IPS DF 6.9 (cell line): ENCODE measurements at regions not wholly inside any gene's neighbourhood (a gene's known extent, or its start where the extent isn't known, plus 50 kb on each side); places are given as distances from the start of the nearest gene placed in this dataset.

ENCODE experiments used
- DNase-seq: peaks from one replicate; pipeline ENCODE4 v3.0.0-alpha.2; 2013; ENCODE audit warnings: low read depth, low spot score
- H3K27ac ChIP-seq: one replicate; pipeline ENCODE4 v1.5.1; 2013; ENCODE audit warnings: low read length, control low read depth
- H3K27me3 ChIP-seq: 2 replicates; pipeline ENCODE4 v1.6.1; 2013; ENCODE audit warnings: mild to moderate bottlenecking, low read length; ENCODE audit not compliant: control insufficient read depth, insufficient read depth
- H3K36me3 ChIP-seq: 2 replicates; pipeline ENCODE4 v1.6.1; 2013; ENCODE audit warnings: low read length; ENCODE audit not compliant: control insufficient read depth, insufficient read depth
- H3K4me1 ChIP-seq: 2 replicates; pipeline ENCODE4 v1.6.1; 2013; ENCODE audit warnings: low read length; ENCODE audit not compliant: control insufficient read depth, insufficient read depth
- H3K4me3 ChIP-seq: 2 replicates; pipeline ENCODE4 v1.5.1; 2013; ENCODE audit warnings: mild to moderate bottlenecking, low read length
- H3K9me3 ChIP-seq: 2 replicates; pipeline ENCODE4 v1.6.1; 2013; ENCODE audit warnings: low read length, inconsistent platforms; ENCODE audit not compliant: control insufficient read depth, insufficient read depth
- WGBS: extraction: QIAGEN DNeasy Blood & Tissue Kit; methylation state at CpG from one replicate; pipeline ENCODE4 v1.1.7; 2013; ENCODE audit warnings: mixed read lengths, missing lambda C conversion rate; ENCODE audit not compliant: insufficient read length, insufficient coverage; 5-methylcytosine and 5-hydroxymethylcytosine counted together

DNA sequence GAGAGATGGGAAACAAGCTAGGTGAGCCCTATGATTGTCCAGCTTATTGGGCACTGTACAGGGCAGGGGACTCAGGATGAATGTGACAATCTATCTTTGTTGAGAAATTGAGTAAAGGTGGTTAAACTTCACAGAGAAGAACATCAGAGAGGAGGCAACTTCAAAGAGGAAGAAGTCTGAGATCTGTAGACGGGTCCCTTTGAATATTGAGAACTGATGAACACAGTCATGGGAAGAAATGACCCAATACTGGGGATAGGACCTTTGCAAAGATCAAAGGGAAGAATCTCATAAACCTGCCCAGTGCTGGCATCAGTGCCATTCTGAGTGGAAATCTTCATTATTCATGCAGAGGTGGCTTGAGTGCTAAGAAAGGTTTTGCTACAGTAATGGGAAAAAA is 569.7 kb upstream of the KCNMB2 start:
- no peaks in the 10 kb centered on the region for H3K36me3 ChIP-seq
- no peak for DNase-seq
- no CpG with 5 or more reads among the region's 1 CpG for WGBS
- H3K9me3 ChIP-seq: no peaks in the 10 kb centered on the region
- H3K27me3 ChIP-seq: no peaks in the 10 kb centered on the region
- no peak overlapping the region for H3K4me3 ChIP-seq
- no peaks in the 10 kb centered on the region for H3K4me1 ChIP-seq
- no peak overlapping the region for H3K27ac ChIP-seq

DNA sequence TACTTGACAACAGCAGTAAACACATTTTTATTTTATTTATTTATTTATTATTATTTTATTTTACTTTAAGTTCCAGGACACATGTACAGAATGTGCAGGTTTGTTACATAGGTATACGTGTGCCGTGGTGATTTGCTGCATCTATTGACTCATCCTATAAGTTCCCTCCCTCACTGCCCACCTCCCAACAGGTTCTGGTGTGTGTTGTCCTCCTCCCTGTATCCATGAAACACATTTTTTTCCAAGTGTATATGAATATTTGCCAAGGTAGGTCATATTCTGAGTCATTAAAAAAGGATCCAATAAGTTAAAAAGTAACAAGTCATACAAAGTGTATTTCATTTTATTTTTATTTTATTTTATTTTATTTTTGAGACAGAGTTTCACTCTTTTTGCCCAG is 567.3 kb upstream of the KCNMB2 start:
- Histone ChIP-seq H3K27ac (no peak overlapping the region), H3K27me3 (no peaks in the 10 kb centered on the region), H3K4me1 (no peaks in the 10 kb centered on the region), H3K9me3 (no peaks in the 10 kb centered on the region), H3K4me3 (no peak overlapping the region), H3K36me3 (no peaks in the 10 kb centered on the region)
- DNase-seq: no peak
- no CpG with 5 or more reads among the region's 2 CpGs for WGBS

DNA sequence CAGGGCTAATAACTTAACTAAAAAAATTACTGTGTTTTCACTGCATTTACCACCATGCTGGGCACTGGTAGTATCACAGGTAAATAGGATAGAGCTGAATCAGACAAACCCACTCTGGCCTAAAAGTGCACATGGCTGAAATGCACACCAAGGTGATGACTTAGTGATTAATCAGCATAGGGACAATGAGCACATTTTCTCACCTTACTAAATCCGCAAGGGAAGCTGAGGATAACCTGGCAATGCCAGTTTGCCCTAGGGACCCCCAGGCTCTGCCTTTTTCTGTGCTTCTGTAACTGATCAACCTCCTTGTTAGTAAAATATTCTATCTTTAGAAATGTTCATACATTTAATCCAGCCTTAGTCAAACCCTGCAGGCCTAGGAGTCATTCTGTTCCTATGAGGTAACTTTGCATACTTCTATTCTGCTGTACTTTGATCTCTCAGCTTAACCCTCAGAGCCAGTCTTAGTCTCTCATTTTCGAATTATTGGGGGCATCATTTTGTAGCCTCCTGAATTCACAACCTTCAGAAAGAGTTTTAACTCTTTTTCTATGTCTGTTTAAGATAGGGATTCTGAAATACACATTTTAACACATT is 562.9 kb upstream of the KCNMB2 start:
- DNase-seq: no peak
- H3K4me1 ChIP-seq: no peaks in the 10 kb centered on the region

DNA sequence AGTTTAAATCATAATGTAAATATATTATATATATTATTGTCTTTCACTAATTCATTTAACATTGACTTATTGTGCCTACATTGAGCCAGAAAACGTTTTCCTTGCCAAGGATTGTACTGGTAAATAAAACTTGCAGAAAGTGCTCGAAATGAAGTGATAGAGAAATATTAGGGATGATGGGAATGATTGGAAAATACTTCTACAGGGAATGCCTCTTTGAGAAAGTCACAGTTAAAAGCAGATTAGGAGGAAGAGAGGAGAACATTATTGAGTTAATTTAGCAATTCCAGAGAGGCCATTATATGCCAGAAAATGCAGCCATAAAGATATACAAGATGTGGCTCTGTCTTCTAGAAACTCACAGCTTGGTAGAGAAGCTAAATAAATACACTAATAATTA is 560.0 kb upstream of the KCNMB2 start:
- H3K27ac ChIP-seq: no peak overlapping the region
- no peaks in the 10 kb centered on the region for H3K36me3 ChIP-seq
- H3K9me3 ChIP-seq: no peaks in the 10 kb centered on the region
- H3K27me3 ChIP-seq: no peaks in the 10 kb centered on the region
- 100% methylated on average over 1 of the region's 2 CpGs for WGBS
- DNase-seq: no peak
- no peak overlapping the region for H3K4me3 ChIP-seq
- no peaks in the 10 kb centered on the region for H3K4me1 ChIP-seq

More for the DNA sequence above, 562.9 kb upstream of the KCNMB2 start:
- Histone ChIP-seq H3K36me3 (no peaks in the 10 kb centered on the region), H3K27me3 (no peaks in the 10 kb centered on the region), H3K9me3 (no peaks in the 10 kb centered on the region), H3K4me3 (no peak overlapping the region), H3K27ac (no peak overlapping the region)
- no CpG with 5 or more reads among the region's 2 CpGs for WGBS

DNA sequence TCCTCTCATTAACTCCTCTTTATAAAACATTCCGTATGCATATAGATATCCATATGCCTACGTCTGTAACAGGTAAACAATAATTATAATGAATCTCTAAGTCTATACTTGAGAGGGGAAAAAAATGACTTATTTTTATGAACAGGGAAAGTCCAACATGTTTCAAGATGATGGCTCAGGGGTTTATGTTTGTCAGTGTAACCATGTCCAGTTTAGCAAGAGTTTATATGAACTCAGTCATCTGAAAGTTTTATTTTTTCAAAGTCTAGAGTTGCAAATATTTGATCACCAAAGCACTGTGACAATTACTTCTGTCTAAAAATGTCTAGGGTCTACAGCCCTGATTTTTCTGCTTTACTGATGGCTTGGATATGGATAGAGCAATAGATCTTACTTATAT is 559.4 kb upstream of the KCNMB2 start:
- DNase-seq: no peak
- no peaks in the 10 kb centered on the region for H3K4me1 ChIP-seq
- no peaks in the 10 kb centered on the region for H3K36me3 ChIP-seq
- no peaks in the 10 kb centered on the region for H3K27me3 ChIP-seq
- no peaks in the 10 kb centered on the region for H3K9me3 ChIP-seq
- no peak overlapping the region for H3K27ac ChIP-seq
- no peak overlapping the region for H3K4me3 ChIP-seq
- no CpG with 5 or more reads among the region's 2 CpGs for WGBS

DNA sequence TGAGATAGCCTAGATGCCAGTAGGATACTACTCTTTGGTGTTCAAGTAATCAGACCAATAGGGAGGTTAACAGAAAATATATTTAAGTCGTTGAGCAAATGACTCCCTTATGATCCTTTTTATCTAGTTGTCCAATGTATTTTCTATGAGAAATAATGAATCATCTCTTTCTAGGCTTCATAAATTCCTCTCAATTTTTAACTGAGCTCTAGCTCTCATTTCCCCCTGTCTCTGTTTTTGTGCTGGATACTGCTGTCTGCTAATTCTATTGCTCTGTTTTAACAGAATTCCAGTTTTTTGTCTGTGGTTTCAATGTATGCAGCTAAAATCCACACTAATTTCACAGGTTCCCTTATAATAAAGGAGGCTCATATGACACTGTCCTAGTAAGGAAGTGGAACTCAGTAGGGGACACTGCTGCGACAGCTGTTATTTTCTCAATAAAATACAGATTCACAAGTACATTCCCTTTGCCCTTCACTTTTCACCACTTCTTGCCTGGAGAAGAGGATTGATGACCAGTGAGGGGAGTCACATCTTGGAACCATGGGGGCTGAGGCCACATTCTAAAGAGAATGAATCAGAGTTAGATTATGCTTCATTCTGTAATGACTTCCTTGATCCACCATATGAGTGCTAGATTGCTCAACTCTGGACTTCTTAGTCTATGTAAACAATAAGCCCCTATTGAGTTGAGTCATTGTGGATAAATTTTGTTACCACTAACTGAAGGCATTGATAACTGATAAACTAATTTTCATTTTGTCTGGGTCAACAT is 558.7 kb upstream of the KCNMB2 start:
- Histone ChIP-seq H3K4me3 (no peak overlapping the region), H3K9me3 (no peaks in the 10 kb centered on the region), H3K27me3 (no peaks in the 10 kb centered on the region), H3K36me3 (no peaks in the 10 kb centered on the region), H3K4me1 (no peaks in the 10 kb centered on the region), H3K27ac (no peak overlapping the region)
- no CpG with 5 or more reads among the region's 2 CpGs for WGBS
- no peak for DNase-seq

DNA sequence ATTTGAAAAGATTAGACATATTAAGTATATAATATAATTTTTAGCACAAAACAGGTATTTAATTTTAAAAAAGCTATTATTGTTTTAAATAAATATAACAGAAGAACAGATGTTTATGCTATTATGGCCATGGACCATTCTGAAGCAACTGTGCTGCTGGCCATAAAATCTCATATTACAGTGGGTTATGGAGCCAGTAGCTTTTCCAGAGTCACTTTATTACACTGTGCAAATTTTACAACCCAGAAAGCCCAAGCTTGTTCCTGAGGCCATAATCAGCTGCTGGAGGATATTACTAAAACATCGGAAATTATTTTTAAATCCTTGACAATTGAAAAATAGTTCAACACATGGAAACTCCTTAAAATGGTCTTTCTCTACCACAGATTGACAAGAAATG is 557.3 kb upstream of the KCNMB2 start:
- no peaks in the 10 kb centered on the region for H3K36me3 ChIP-seq
- no peak overlapping the region for H3K4me3 ChIP-seq
- no peaks in the 10 kb centered on the region for H3K4me1 ChIP-seq
- WGBS: no CpG with 5 or more reads among the region's 1 CpG
- no peak overlapping the region for H3K27ac ChIP-seq
- no peak for DNase-seq
- no peaks in the 10 kb centered on the region for H3K27me3 ChIP-seq
- H3K9me3 ChIP-seq: no peaks in the 10 kb centered on the region

DNA sequence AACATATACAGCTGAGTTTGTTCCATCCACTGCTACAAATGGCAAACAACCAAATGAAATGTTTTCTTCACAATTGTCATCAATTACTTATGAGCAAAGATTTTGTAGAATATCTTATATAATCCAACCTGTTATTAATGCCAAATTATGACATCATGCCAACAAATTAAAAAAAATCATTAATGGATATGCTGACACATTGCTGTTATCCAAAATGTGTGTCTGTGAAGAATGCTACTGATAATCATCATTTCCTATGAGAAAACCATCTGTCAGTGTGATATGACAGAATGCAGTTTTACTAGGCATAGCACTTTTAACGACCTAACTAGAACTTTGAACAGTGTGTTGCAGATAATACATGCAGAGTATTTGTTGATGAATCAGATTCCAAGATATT is 556.5 kb upstream of the KCNMB2 start:
- no peaks in the 10 kb centered on the region for H3K9me3 ChIP-seq
- WGBS: no CpG with 5 or more reads among the region's 1 CpG
- H3K27ac ChIP-seq: no peak overlapping the region
- no peaks in the 10 kb centered on the region for H3K36me3 ChIP-seq
- H3K27me3 ChIP-seq: no peaks in the 10 kb centered on the region
- no peak for DNase-seq
- no peak overlapping the region for H3K4me3 ChIP-seq
- H3K4me1 ChIP-seq: no peaks in the 10 kb centered on the region

DNA sequence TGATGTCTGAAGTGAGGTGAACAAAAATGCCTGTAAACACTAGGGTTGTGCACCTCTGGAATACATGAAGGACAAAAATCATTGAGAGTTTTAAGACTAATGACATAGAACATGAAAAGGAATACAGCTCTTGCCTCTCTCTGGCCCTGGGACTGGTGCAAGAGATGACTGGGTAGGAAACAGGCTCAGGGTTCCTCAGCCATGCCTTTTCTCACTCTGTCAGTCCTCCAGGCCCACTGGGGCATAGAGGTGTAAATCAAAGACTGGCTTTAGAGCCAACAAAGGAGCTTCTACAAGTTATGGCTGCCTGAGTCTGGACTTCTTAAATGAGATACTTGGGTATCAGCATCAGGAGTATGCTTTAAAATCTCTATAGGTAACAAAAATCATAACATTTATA is 554.7 kb upstream of the KCNMB2 start:
- no peaks in the 10 kb centered on the region for H3K36me3 ChIP-seq
- no peak overlapping the region for H3K27ac ChIP-seq
- no peaks in the 10 kb centered on the region for H3K9me3 ChIP-seq
- no peaks in the 10 kb centered on the region for H3K27me3 ChIP-seq
- H3K4me1 ChIP-seq: no peaks in the 10 kb centered on the region
- H3K4me3 ChIP-seq: no peak overlapping the region
- DNase-seq: no peak

DNA sequence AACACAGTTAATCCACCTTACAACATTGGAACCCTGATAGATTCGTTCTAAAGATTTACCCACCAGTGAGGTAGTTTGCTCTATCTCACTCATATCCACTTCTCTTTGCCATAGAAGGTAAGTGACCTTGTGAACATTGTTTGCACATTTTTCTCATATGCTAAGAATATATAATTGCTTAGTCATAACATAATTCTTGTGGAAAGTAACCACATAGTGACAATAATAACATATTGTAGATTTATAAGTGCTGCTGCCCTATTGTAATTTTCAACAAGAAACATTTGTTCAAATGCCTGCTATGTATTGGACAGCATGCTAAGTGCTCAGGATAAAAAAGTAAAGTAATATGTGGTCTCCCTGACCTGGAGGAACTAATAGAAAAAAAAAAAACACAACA is 554.2 kb upstream of the KCNMB2 start:
- Histone ChIP-seq H3K27ac (no peak overlapping the region), H3K4me3 (no peak overlapping the region), H3K36me3 (no peaks in the 10 kb centered on the region), H3K27me3 (no peaks in the 10 kb centered on the region), H3K4me1 (no peaks in the 10 kb centered on the region), H3K9me3 (no peaks in the 10 kb centered on the region)
- WGBS: no CpG with 5 or more reads among the region's 1 CpG
- no peak for DNase-seq

DNA sequence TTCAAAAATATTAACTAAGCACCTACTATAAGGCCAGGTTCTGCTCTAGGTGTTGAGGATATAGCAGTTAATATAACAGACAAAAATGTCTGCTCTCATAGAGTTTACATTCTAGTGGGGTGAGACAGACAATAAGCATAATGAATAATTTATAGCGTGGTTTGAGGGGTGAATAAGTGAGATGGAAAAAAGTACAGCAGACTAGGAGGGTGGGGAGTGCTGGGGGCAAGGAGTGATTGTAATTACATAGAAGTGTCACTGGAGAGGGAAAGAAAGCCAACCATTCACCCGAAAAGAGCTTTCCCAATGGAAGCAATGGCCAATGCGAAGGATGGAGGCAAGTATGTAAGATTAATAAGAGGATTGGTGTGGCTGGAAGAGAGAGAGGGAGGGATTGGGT is 552.9 kb upstream of the KCNMB2 start:
- no peaks in the 10 kb centered on the region for H3K36me3 ChIP-seq
- no peak overlapping the region for H3K27ac ChIP-seq
- WGBS: 100% methylated on average over 1 of the region's 3 CpGs
- H3K4me3 ChIP-seq: no peak overlapping the region
- DNase-seq: no peak
- H3K4me1 ChIP-seq: no peaks in the 10 kb centered on the region
- H3K9me3 ChIP-seq: no peaks in the 10 kb centered on the region
- H3K27me3 ChIP-seq: no peaks in the 10 kb centered on the region
